OCI-LY7 (cell line): ENCODE measurements at regions not wholly inside any gene's neighbourhood (a gene's known extent, or its start where the extent isn't known, plus 50 kb on each side); places are given as distances from the start of the nearest gene placed in this dataset.

ENCODE experiments used
- CTCF ChIP-seq: fragments of 200-600 bp; sonication (generic); conservative IDR thresholded peaks from 2 replicates; pipeline ENCODE4 v1.5.1; 2014; ENCODE audit warnings: mild to moderate bottlenecking, antibody characterized with exemption, low read length, moderate library complexity, mixed read lengths
- EZH2phosphoT487 ChIP-seq: fragments of 200-600 bp; sonication (generic); IDR thresholded peaks from 2 replicates; pipeline ENCODE4 v1.6.1; 2018; ENCODE audit warnings: low read depth, borderline replicate concordance, mild to moderate bottlenecking, mixed run types, antibody characterized with exemption, low read length, moderate library complexity, mixed read lengths

GRCh38 chr2:7237466-7237865 is 320.3 kb downstream of the RNF144A start:
- no peak for TF ChIP-seq CTCF
- TF ChIP-seq EZH2phosphoT487 = no peak
